Psoas muscle (tissue), 7 donors: ENCODE measurements at regions not wholly inside any gene's neighbourhood (a gene's known extent, or its start where the extent isn't known, plus 50 kb on each side); places are given as distances from the start of the nearest gene placed in this dataset.

Source experiments
- ATAC-seq, 4 donors: fragments of 200-7000 bp; cut with Tn5 transposase; one replicate each; pipeline ENCODE4 v1.9.1; 2020; ENCODE audit warnings: moderate library complexity in 3 of 4, mild to moderate bottlenecking in 2 of 4
- DNase-seq, 2 donors: peaks; one replicate each; pipeline ENCODE4 v3.0.0-alpha.2; 2020
- H3K27ac ChIP-seq: fragments of 200-600 bp; one replicate; pipeline ENCODE4 v1.8.0; 2022
- H3K27me3 ChIP-seq, 3 donors: fragments of 200-600 bp in 1 of 3; one replicate each; pipeline versions ENCODE4 v1.6.1 to v1.8.0; 2013 to 2022; ENCODE audit warnings: low read length in 2 of 3, mild to moderate bottlenecking in 2 of 3, moderate library complexity in 1 of 3; ENCODE audit not compliant: insufficient read depth in 3 of 3
- H3K36me3 ChIP-seq, 2 donors: fragments of 200-600 bp in 1 of 2; one replicate each; pipeline versions ENCODE4 v1.6.1 to v1.8.0; 2013 to 2022; ENCODE audit warnings: low read depth in 1 of 2, mild to moderate bottlenecking in 1 of 2, moderate library complexity in 1 of 2; ENCODE audit not compliant: insufficient read depth in 1 of 2
- H3K4me1 ChIP-seq: fragments of 200-600 bp; one replicate; pipeline ENCODE4 v1.8.0; 2022
- H3K4me3 ChIP-seq: fragments of 200-600 bp; one replicate; pipeline ENCODE4 v1.8.0; 2022; ENCODE audit warnings: mild to moderate bottlenecking
- H3K9me3 ChIP-seq: fragments of 200-600 bp; one replicate; pipeline ENCODE4 v1.8.0; 2022
- WGBS, 3 donors: extraction: QIAGEN DNeasy Blood & Tissue Kit; methylation state at CpG; one replicate each; pipeline versions ENCODE4 v1.1.6 to v1.1.7; 2013; 5-methylcytosine and 5-hydroxymethylcytosine counted together
- intact Hi-C, 2 donors: fragments of 100-400 bp; cut with DNase I; formaldehyde crosslinking; loops; one replicate each; pipeline versions ENCODE4 v1.11.0 to v1.14.2; 2022
- TF ChIP-seq, protein P1 (sequence below): fragments of 200-600 bp; IDR thresholded peaks from one replicate; pipeline ENCODE4 v1.8.0; 2022; ENCODE audit warnings: antibody characterized with exemption
- donor health status: healthy with polysubstance abuse.
- donor health status: DM: no; HTN: no; CAD: no; lungs with moderate emphysema.
- donor health status: Bipolar disorder and iron deficiency.
- donor health status: healthy.
- donor health status: DM: yes; HTN: yes; CAD: no.
- donor health status: DM: no; HTN: no; CAD: no.
- donor health status: DM: yes; HTN: yes; CAD: no.

DNA sequence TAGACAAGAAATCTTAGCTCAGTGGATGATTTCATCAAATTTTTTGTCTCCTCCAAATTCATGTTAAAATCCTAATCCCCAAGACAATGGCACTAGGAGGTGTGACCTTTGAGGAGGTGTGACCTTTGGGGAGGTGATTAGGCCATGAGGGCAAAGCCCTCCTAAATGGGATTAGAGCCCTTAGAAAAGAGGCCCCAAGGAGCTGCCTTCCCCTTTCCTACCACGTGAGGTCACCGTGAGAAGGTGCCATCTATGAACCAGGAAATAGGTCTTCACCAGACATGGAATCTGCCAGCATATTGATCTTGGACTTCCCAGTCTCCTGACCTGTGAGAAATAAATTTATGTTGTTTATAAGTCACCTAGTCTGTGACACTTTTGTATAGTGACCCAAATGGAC, 138.7 kb downstream of the TRIM29 start:
- intact Hi-C loops: no loop called here
- H3K4me3 ChIP-seq: no peak overlapping the region

DNA sequence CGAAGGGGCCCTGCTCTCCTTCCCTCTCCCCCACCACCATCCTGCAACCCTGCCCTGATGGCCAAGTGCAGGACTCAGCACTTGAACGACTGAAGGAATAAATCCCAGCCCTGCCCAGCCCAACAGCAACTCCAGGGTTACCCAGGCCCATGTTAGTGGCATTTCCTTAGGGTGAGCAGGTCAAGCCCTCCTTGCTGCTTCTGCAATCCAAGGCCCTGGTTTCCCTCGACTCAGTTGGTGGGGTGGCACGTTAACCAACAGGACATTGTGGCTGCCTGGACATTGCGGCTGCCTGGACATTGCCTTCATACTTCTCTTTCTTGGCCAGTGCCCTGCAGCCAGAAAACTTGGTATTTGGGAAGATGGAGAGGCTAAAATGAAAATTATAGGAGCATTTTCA, 141.4 kb downstream of the TRIM29 start:
- intact Hi-C loops: no loop called here
- WGBS, 3 donors: 71 to 84% (median 78%) methylated on average over 5 of the region's 5 CpGs
- no peak for ATAC-seq

More for the DNA sequence above, 138.7 kb downstream of the TRIM29 start:
- WGBS, 3 donors: 73 to 81% (median 81%) methylated on average over 2 of the region's 2 CpGs
- Histone ChIP-seq H3K36me3 (no peaks in the 10 kb centered on the region), H3K27me3 (peaks cover 0 to 24% (median 2%) of the 10 kb centered on the region in 3 donors), H3K4me1 (no peaks in the 10 kb centered on the region), H3K9me3 (no peaks in the 10 kb centered on the region), H3K27ac (no peak overlapping the region)
- ATAC-seq (no peak), DNase-seq (no peak)
- TF ChIP-seq, protein P1, sequence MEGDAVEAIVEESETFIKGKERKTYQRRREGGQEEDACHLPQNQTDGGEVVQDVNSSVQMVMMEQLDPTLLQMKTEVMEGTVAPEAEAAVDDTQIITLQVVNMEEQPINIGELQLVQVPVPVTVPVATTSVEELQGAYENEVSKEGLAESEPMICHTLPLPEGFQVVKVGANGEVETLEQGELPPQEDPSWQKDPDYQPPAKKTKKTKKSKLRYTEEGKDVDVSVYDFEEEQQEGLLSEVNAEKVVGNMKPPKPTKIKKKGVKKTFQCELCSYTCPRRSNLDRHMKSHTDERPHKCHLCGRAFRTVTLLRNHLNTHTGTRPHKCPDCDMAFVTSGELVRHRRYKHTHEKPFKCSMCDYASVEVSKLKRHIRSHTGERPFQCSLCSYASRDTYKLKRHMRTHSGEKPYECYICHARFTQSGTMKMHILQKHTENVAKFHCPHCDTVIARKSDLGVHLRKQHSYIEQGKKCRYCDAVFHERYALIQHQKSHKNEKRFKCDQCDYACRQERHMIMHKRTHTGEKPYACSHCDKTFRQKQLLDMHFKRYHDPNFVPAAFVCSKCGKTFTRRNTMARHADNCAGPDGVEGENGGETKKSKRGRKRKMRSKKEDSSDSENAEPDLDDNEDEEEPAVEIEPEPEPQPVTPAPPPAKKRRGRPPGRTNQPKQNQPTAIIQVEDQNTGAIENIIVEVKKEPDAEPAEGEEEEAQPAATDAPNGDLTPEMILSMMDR: no peak

DNA sequence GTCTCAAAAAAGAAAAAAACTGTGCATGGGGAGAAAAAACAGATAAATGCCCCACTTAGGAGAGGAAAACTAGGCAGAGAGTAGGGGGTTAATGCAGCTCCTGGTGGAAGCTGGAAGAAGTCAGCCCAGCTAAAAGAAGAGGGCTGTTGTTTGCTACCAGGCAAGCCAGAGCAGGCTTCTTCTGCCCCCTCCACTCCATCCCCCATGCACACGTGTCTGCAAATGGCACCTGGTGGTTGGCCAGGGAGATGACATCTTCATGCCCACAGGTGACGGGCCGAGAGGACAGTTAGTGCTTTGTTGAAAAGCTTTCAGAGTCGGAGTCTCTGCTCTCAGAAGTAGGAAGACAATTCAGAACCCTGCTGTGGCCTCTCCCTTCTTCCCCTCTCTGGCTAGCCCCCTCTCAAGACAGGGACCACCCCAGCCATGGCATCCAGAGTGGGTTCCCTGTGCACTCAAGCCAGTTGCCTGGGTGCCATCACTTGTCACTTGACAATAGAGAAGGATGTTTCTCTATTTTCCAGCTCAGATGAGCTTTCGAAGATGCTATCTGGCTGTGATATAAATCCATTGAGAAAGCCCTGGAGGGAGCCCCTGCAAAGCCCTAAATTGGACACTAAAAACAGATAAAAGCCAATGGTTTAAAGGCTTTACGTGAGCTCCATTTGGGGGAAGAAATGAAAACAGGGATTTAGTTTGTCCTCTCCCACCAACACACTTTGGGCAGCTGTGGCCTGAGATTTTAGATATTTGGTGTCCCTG, 142.0 kb downstream of the TRIM29 start:
- Histone ChIP-seq H3K27me3 (peaks cover 0 to 5% (median 0%) of the 10 kb centered on the region in 3 donors), H3K9me3 (no peaks in the 10 kb centered on the region), H3K36me3 (no peaks in the 10 kb centered on the region), H3K4me1 (no peaks in the 10 kb centered on the region), H3K27ac (no peak overlapping the region), H3K4me3 (no peak overlapping the region)
- TF ChIP-seq, protein P1: no peak
- DNase-seq: no peak
- intact Hi-C loops: no loop called here
- no peak for ATAC-seq
- WGBS, 3 donors: 64 to 78% (median 77%) methylated on average over 6 of the region's 6 CpGs

More for the DNA sequence above, 141.4 kb downstream of the TRIM29 start:
- Histone ChIP-seq H3K36me3 (no peaks in the 10 kb centered on the region), H3K4me1 (no peaks in the 10 kb centered on the region), H3K27me3 (peaks cover 0 to 11% (median 0%) of the 10 kb centered on the region in 3 donors), H3K9me3 (no peaks in the 10 kb centered on the region), H3K4me3 (no peak overlapping the region), H3K27ac (no peak overlapping the region)
- no peak for DNase-seq
- TF ChIP-seq, protein P1: no peak

DNA sequence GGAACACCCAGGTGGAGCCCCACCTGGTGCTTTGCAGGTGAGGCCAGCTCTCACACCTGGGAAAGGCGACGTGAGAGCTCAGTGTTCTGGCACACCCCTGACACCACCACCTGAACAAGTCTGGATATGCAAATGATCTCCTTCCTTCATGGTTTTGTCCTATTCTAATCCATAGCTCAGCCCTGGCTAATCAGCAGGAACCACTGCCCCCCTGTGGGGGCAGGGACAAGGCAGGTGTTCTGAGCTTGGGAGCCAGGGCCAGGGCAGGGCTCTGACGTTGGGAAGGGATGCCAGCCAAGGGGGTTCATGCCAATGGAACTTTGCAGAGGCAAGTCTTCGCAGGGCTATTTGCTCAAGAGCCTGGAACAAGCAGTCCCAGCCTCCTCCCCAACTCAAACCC, 144.2 kb downstream of the TRIM29 start:
- no peaks in the 10 kb centered on the region for H3K9me3 ChIP-seq
- H3K4me3 ChIP-seq: no peak overlapping the region
- DNase-seq: no peak
- no peaks in the 10 kb centered on the region for H3K27me3 ChIP-seq
- intact Hi-C loops: no loop called here
- TF ChIP-seq, protein P1: no peak
- WGBS, 3 donors: 59 to 61% (median 59%) methylated on average over 4 of the region's 4 CpGs
- no peak overlapping the region for H3K27ac ChIP-seq
- H3K36me3 ChIP-seq: no peaks in the 10 kb centered on the region
- H3K4me1 ChIP-seq: no peaks in the 10 kb centered on the region
- no peak for ATAC-seq
